ENCODE measurements at regions not wholly inside any gene's neighbourhood (a gene's known extent, or its start where the extent isn't known, plus 50 kb on each side); places are given as distances from the start of the nearest gene placed in this dataset.

DNA sequence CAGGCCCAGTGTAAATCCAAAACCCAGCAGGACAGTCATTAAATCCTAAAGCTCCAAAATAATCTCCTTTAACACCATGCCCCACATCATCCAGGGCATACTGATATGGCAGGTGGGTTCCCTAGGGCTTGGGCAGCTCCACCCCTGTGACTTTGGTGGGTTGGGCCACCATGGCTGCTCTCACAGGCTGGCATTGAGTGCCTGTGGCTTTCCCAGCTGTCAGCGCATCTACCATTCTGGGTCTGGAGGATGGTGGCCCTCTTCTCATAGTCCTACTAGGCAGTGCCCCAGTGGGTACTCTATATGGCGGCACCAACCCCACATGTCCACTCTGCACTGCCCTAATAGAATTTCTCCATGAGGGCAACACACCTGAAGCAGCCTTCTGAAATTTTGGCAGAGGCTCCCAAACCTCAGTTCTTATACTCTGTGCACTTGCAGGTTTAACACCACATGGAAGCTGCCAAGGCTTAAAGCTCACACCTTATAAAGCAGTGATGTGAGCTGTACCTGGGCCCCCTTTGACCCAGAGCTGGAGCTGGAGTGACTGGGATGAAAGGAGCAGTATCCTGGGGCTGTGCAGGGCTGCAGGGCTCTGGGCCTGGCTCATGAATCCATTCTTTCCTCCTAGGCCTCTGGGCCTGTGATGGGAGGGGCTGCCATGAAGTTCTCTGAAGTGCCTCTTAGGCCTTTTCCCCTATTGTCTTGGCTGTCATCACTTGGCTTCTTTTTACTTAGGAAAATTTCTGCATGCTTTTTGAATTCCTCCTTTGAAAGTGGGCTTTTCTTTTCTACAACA lies 765.5 kb upstream of the EPHA7 start:
- H3K9me2 ChIP-seq (replicated peaks; ENCODE audit: insufficient read depth) = no peaks in the 10 kb centered on the region
- TF ChIP-seq EZH2 (IDR thresholded peaks at IDR 0.05; ENCODE audit: borderline replicate concordance) (no peak), EZH2phosphoT487 (IDR thresholded peaks at IDR 0.05; ENCODE audit: low read depth, severe bottlenecking, unreplicated experiment) (no peak)
- TF ChIP-seq, protein P1, sequence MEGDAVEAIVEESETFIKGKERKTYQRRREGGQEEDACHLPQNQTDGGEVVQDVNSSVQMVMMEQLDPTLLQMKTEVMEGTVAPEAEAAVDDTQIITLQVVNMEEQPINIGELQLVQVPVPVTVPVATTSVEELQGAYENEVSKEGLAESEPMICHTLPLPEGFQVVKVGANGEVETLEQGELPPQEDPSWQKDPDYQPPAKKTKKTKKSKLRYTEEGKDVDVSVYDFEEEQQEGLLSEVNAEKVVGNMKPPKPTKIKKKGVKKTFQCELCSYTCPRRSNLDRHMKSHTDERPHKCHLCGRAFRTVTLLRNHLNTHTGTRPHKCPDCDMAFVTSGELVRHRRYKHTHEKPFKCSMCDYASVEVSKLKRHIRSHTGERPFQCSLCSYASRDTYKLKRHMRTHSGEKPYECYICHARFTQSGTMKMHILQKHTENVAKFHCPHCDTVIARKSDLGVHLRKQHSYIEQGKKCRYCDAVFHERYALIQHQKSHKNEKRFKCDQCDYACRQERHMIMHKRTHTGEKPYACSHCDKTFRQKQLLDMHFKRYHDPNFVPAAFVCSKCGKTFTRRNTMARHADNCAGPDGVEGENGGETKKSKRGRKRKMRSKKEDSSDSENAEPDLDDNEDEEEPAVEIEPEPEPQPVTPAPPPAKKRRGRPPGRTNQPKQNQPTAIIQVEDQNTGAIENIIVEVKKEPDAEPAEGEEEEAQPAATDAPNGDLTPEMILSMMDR (IDR thresholded peaks at IDR 0.05; ENCODE audit: poor library complexity) = no peak
- no peaks in the 10 kb centered on the region for H3K36me3 ChIP-seq (replicated peaks; ENCODE audit: insufficient read depth, low read depth)
- H3K4me3 ChIP-seq = no peak overlapping the region
- 96% methylated on average over 2 of the region's 2 CpGs for WGBS (ENCODE audit: low lambda C conversion rate, missing lambda C conversion rate)
- H3K27ac ChIP-seq = no peak overlapping the region
- no peaks in the 10 kb centered on the region for H3K9me3 ChIP-seq (ENCODE audit: low read depth)
- H2AFZ ChIP-seq = no peak overlapping the region
- no peaks in the 10 kb centered on the region for H4K20me1 ChIP-seq (ENCODE audit: insufficient read depth, poor library complexity, severe bottlenecking)
- no peaks in the 10 kb centered on the region for H3K4me1 ChIP-seq (ENCODE audit: insufficient read depth)
- no peaks in the 10 kb centered on the region for H3K79me2 ChIP-seq
- no peak overlapping the region for H3K4me2 ChIP-seq
- DNase-seq (ENCODE audit: low spot score) = no peak
- H3K27me3 ChIP-seq = no peaks in the 10 kb centered on the region

DNA sequence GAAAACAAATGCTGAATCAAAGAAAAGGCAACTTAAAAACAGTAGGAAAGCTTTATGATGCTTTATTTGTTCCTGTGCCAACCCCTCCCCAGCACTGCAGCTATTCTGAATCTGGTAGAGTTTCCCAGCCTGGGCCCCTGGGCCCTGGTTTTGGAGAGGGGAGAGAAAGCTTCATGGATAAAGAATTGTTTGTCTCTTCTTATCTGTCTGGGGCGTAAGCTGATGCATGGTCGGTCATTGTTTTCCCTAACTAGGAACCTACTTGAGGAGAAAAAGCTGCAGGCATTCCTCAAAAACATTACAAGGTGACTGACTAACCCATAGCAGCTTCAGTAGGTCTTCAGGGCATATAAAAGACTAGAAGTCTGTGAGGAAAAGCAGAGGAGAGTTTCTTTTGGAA lies 758.1 kb upstream of the EPHA7 start:
- no peaks in the 10 kb centered on the region for H3K79me2 ChIP-seq
- H3K4me2 ChIP-seq = no peak overlapping the region
- H3K36me3 ChIP-seq (replicated peaks; ENCODE audit: insufficient read depth, low read depth) = no peaks in the 10 kb centered on the region
- DNase-seq (ENCODE audit: low spot score) = no peak
- no peaks in the 10 kb centered on the region for H4K20me1 ChIP-seq (ENCODE audit: insufficient read depth, poor library complexity, severe bottlenecking)
- no peak overlapping the region for H3K27ac ChIP-seq
- H3K27me3 ChIP-seq = no peaks in the 10 kb centered on the region
- 12% methylated on average over 2 of the region's 2 CpGs for WGBS (ENCODE audit: low lambda C conversion rate, missing lambda C conversion rate)
- H3K9me3 ChIP-seq (ENCODE audit: low read depth) = no peaks in the 10 kb centered on the region
- no peaks in the 10 kb centered on the region for H3K4me1 ChIP-seq (ENCODE audit: insufficient read depth)
- H3K4me3 ChIP-seq = no peak overlapping the region
- no peaks in the 10 kb centered on the region for H3K9me2 ChIP-seq (replicated peaks; ENCODE audit: insufficient read depth)
- peak overlapping the region; percentile 12 for H2AFZ ChIP-seq
- TF ChIP-seq, protein P1 (IDR thresholded peaks at IDR 0.05; ENCODE audit: poor library complexity) = no peak
- TF ChIP-seq EZH2phosphoT487 (IDR thresholded peaks at IDR 0.05; ENCODE audit: low read depth, severe bottlenecking, unreplicated experiment) (no peak), EZH2 (IDR thresholded peaks at IDR 0.05; ENCODE audit: borderline replicate concordance) (no peak)

DNA sequence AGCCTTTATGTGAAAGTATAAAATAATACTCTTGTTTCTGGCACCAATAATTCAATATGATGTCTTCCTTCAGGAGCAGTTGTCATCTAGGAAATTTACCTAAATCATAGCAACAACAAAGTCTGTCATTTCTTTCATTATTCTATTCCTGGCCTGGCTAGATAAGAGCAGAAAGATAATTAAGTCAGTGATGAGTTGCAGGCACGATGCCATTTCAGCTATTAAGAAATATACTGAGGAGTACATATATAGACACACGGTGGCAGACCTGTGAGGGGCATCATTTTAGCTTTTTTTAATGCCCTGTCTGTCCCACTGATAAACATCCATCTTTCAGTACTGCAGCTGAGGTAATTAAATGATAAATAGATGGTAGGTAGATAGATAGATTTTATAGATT lies 756.1 kb upstream of the EPHA7 start:
- H3K4me2 ChIP-seq = no peak overlapping the region
- no peaks in the 10 kb centered on the region for H3K36me3 ChIP-seq (replicated peaks; ENCODE audit: insufficient read depth, low read depth)
- 77% methylated on average over 2 of the region's 2 CpGs for WGBS (ENCODE audit: low lambda C conversion rate, missing lambda C conversion rate)
- H3K4me1 ChIP-seq (ENCODE audit: insufficient read depth) = no peaks in the 10 kb centered on the region
- no peak overlapping the region for H3K4me3 ChIP-seq
- DNase-seq (ENCODE audit: low spot score) = no peak
- H3K79me2 ChIP-seq = no peaks in the 10 kb centered on the region
- TF ChIP-seq EZH2 (IDR thresholded peaks at IDR 0.05; ENCODE audit: borderline replicate concordance) = no peak
- TF ChIP-seq, protein P1 (IDR thresholded peaks at IDR 0.05; ENCODE audit: poor library complexity) = no peak
- TF ChIP-seq EZH2phosphoT487 (IDR thresholded peaks at IDR 0.05; ENCODE audit: low read depth, severe bottlenecking, unreplicated experiment) = no peak
- no peaks in the 10 kb centered on the region for H3K27me3 ChIP-seq
- H3K27ac ChIP-seq = no peak overlapping the region
- H2AFZ ChIP-seq = no peak overlapping the region
- H3K9me2 ChIP-seq (replicated peaks; ENCODE audit: insufficient read depth) = no peaks in the 10 kb centered on the region
- no peaks in the 10 kb centered on the region for H4K20me1 ChIP-seq (ENCODE audit: insufficient read depth, poor library complexity, severe bottlenecking)
- H3K9me3 ChIP-seq (ENCODE audit: low read depth) = no peaks in the 10 kb centered on the region
